ENCODE measurements at regions not wholly inside any gene's neighbourhood (a gene's known extent, or its start where the extent isn't known, plus 50 kb on each side); places are given as distances from the start of the nearest gene placed in this dataset.

GRCh38 chr2:35428548-35428947 lies 927.0 kb upstream of the CRIM1 start:
- Histone ChIP-seq H3K36me3 (ENCODE audit: control insufficient read depth, low read length) (no peaks in the 10 kb centered on the region), H3K4me1 (ENCODE audit: control insufficient read depth, low read length) (no peaks in the 10 kb centered on the region), H3K27ac (ENCODE audit: low read depth, low read length) (no peak overlapping the region), H3K79me2 (ENCODE audit: control insufficient read depth, low read length) (no peaks in the 10 kb centered on the region), H3F3A (ENCODE audit: control insufficient read depth, insufficient read depth) (no peaks in the 10 kb centered on the region), H3K4me3 (ENCODE audit: low read length) (no peak overlapping the region), H3K27me3 (ENCODE audit: control insufficient read depth, low read length) (no peaks in the 10 kb centered on the region), H3K4me2 (ENCODE audit: low read length) (no peak overlapping the region), H4K20me1 (ENCODE audit: control insufficient read depth, insufficient read depth, low read depth, low read length) (no peaks in the 10 kb centered on the region), H3K9me3 (ENCODE audit: control insufficient read depth, insufficient read depth, low read length) (no peaks in the 10 kb centered on the region), H3K9me2 (replicated peaks; ENCODE audit: control insufficient read depth, low read length) (no peaks in the 10 kb centered on the region)
- TF ChIP-seq CTCF (IDR thresholded peaks at IDR 0.05; ENCODE audit: low read depth, low read length, poor library complexity, severe bottlenecking) (peak; percentile 62), EZH2phosphoT487 (IDR thresholded peaks at IDR 0.05; ENCODE audit: borderline replicate concordance, low read length) (no peak)

- no peak overlapping the region for H3K4me3 ChIP-seq (ENCODE audit: low read length)
- TF ChIP-seq EZH2phosphoT487 (IDR thresholded peaks at IDR 0.05; ENCODE audit: borderline replicate concordance, low read length) (no peak), CTCF (IDR thresholded peaks at IDR 0.05; ENCODE audit: low read depth, low read length, poor library complexity, severe bottlenecking) (no peak)
- H3K27ac ChIP-seq (ENCODE audit: low read depth, low read length): no peak overlapping the region
- H4K20me1 ChIP-seq (ENCODE audit: control insufficient read depth, insufficient read depth, low read depth, low read length): no peaks in the 10 kb centered on the region
- no peaks in the 10 kb centered on the region for H3K9me3 ChIP-seq (ENCODE audit: control insufficient read depth, insufficient read depth, low read length)
- H3K4me2 ChIP-seq (ENCODE audit: low read length): no peak overlapping the region
- H3K4me1 ChIP-seq (ENCODE audit: control insufficient read depth, low read length): no peaks in the 10 kb centered on the region
- H3F3A ChIP-seq (ENCODE audit: control insufficient read depth, insufficient read depth): no peaks in the 10 kb centered on the region
- H3K79me2 ChIP-seq (ENCODE audit: control insufficient read depth, low read length): no peaks in the 10 kb centered on the region
- no peaks in the 10 kb centered on the region for H3K9me2 ChIP-seq (replicated peaks; ENCODE audit: control insufficient read depth, low read length)
- H3K36me3 ChIP-seq (ENCODE audit: control insufficient read depth, low read length): no peaks in the 10 kb centered on the region
- H3K27me3 ChIP-seq (ENCODE audit: control insufficient read depth, low read length): no peaks in the 10 kb centered on the region
These were observed 934.1 kb upstream of the CRIM1 start for GRCh38 chr2:35421485-35421884.

GRCh38 chr2:35417293-35417692 lies 938.3 kb upstream of the CRIM1 start:
- Histone ChIP-seq H3K9me3 (ENCODE audit: control insufficient read depth, insufficient read depth, low read length) (no peaks in the 10 kb centered on the region), H3K79me2 (ENCODE audit: control insufficient read depth, low read length) (no peaks in the 10 kb centered on the region), H3K36me3 (ENCODE audit: control insufficient read depth, low read length) (no peaks in the 10 kb centered on the region), H3K27ac (ENCODE audit: low read depth, low read length) (no peak overlapping the region), H3K27me3 (ENCODE audit: control insufficient read depth, low read length) (no peaks in the 10 kb centered on the region), H3K4me3 (ENCODE audit: low read length) (no peak overlapping the region), H3K9me2 (replicated peaks; ENCODE audit: control insufficient read depth, low read length) (no peaks in the 10 kb centered on the region), H4K20me1 (ENCODE audit: control insufficient read depth, insufficient read depth, low read depth, low read length) (no peaks in the 10 kb centered on the region), H3K4me2 (ENCODE audit: low read length) (no peak overlapping the region), H3F3A (ENCODE audit: control insufficient read depth, insufficient read depth) (no peaks in the 10 kb centered on the region), H3K4me1 (ENCODE audit: control insufficient read depth, low read length) (no peaks in the 10 kb centered on the region)
- no peak for TF ChIP-seq CTCF (IDR thresholded peaks at IDR 0.05; ENCODE audit: low read depth, low read length, poor library complexity, severe bottlenecking)
- TF ChIP-seq EZH2phosphoT487 (IDR thresholded peaks at IDR 0.05; ENCODE audit: borderline replicate concordance, low read length): no peak
